Keratinocyte (primary cell): ENCODE measurements at regions not wholly inside any gene's neighbourhood (a gene's known extent, or its start where the extent isn't known, plus 50 kb on each side); places are given as distances from the start of the nearest gene placed in this dataset.

Experiments
- DNase-seq: peaks from one replicate; pipeline ENCODE4 v3.0.0-alpha.2; 2011; ENCODE audit warnings: low read depth, missing footprints, low spot score
- FAIRE-seq: peaks from 2 replicates; lab custom pipeline; 2011; peaks lifted over from hg19 to GRCh38; lab: Jason Lieb, UNC
- H2AFZ ChIP-seq: 2 replicates; pipeline ENCODE4 v1.6.0; 2012; ENCODE audit warnings: low read length, control low read depth, inconsistent platforms; ENCODE audit not compliant: control insufficient read depth
- H3K27ac ChIP-seq: 2 replicates; pipeline ENCODE4 v1.5.1; 2011; ENCODE audit warnings: low read length; ENCODE audit not compliant: control insufficient read depth, insufficient read depth
- H3K27me3 ChIP-seq: 3 replicates; pipeline ENCODE4 v1.6.0; 2011; ENCODE audit warnings: low read length; ENCODE audit not compliant: control insufficient read depth, insufficient read depth; ENCODE audit errors: extremely low read depth
- H3K36me3 ChIP-seq, 2 experiments: 2 replicates in 1 of 2; 3 replicates in 1 of 2; pipeline ENCODE4 v1.5.1; 2011; ENCODE audit warnings: low read length in 2 of 2, mild to moderate bottlenecking in 1 of 2; ENCODE audit not compliant: control insufficient read depth in 2 of 2, insufficient read depth in 2 of 2; ENCODE audit errors: extremely low read depth in 1 of 2
- H3K4me1 ChIP-seq: 3 replicates; pipeline ENCODE4 v1.5.1; 2011; ENCODE audit warnings: low read length; ENCODE audit not compliant: control insufficient read depth, insufficient read depth; ENCODE audit errors: extremely low read depth
- H3K4me2 ChIP-seq: 3 replicates; pipeline ENCODE4 v1.6.0; 2011; ENCODE audit warnings: low read depth, low read length; ENCODE audit not compliant: control insufficient read depth, insufficient read depth; ENCODE audit errors: extremely low read depth
- H3K4me3 ChIP-seq, 3 experiments: fragments of 200-600 bp in 1 of 3; sonication (generic) in 1 of 3; 2 replicates in 2 of 3; 3 replicates in 1 of 3; pipeline ENCODE4 v1.5.1; 2011 to 2016; ENCODE audit warnings: low read length in 3 of 3, mild to moderate bottlenecking in 3 of 3, control low read depth in 2 of 3, inconsistent platforms in 1 of 3, low read depth in 1 of 3, mixed read lengths in 1 of 3, mixed run types in 1 of 3, moderate library complexity in 1 of 3; ENCODE audit not compliant: control insufficient read depth in 2 of 3, insufficient read depth in 2 of 3; ENCODE audit errors: extremely low read depth in 1 of 3
- H3K79me2 ChIP-seq: 2 replicates; pipeline ENCODE4 v1.6.0; 2012; ENCODE audit warnings: low read length; ENCODE audit not compliant: control insufficient read depth, insufficient read depth
- H3K9ac ChIP-seq: 3 replicates; pipeline ENCODE4 v1.6.0; 2011; ENCODE audit warnings: low read length; ENCODE audit not compliant: control insufficient read depth, insufficient read depth; ENCODE audit errors: extremely low read depth
- H3K9me1 ChIP-seq: 3 replicates; pipeline ENCODE4 v1.6.0; 2011; ENCODE audit warnings: low read length; ENCODE audit not compliant: control insufficient read depth, insufficient read depth; ENCODE audit errors: extremely low read depth
- H3K9me3 ChIP-seq: 2 replicates; pipeline ENCODE4 v1.5.1; 2012; ENCODE audit warnings: low read depth, low read length; ENCODE audit not compliant: control insufficient read depth
- H4K20me1 ChIP-seq: 3 replicates; pipeline ENCODE4 v1.6.0; 2011; ENCODE audit warnings: low read length; ENCODE audit not compliant: control insufficient read depth, insufficient read depth; ENCODE audit errors: extremely low read depth
- EZH2 ChIP-seq: IDR thresholded peaks from one replicate; pipeline ENCODE4 v1.6.1; 2012; ENCODE audit warnings: inconsistent platforms, mild to moderate bottlenecking, low read length, moderate library complexity
- dilution Hi-C: fragments of 300-500 bp; cut with MboI; formaldehyde crosslinking; loops from one replicate; pipeline ENCODE4 v1.7.0; 2020; ENCODE audit warnings: low sequenced_read_pairs; ENCODE audit not compliant: extremely low pct_ligation_motif_present
- TF ChIP-seq, protein P1 (sequence below), 3 experiments: IDR thresholded peaks in 1 of 3; conservative IDR thresholded peaks in 1 of 3; optimal IDR thresholded peaks in 1 of 3; 2 replicates in 2 of 3; 3 replicates in 1 of 3; pipeline versions ENCODE3 to v1.5.1; 2011; ENCODE audit warnings: low read length in 3 of 3, mild to moderate bottlenecking in 3 of 3, moderate library complexity in 2 of 3, control low read depth in 1 of 3, inconsistent platforms in 1 of 3; ENCODE audit not compliant: insufficient read depth in 2 of 3; ENCODE audit errors: extremely low read depth in 1 of 3

DNA sequence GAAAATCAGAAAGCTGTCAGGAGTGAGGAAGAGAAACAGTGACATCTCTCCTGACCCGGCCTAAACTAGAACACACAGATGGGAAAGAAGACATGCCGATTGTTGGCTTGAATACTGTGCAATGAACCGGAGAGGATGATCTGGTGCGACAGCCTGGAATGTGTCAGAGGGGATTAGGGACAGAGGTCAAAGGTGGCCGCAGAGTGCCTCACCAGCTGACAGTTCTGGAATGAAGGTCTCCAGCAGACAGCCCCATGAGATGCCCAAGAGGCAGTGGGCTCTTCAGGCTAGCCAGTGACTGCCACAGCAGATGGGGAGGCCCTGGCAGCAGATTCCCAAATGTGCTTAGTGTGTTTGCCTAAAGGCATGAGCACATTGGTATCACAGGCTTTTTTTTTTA, 623.2 kb downstream of the CDH8 start:
- no peak for TF ChIP-seq EZH2
- TF ChIP-seq, protein P1, sequence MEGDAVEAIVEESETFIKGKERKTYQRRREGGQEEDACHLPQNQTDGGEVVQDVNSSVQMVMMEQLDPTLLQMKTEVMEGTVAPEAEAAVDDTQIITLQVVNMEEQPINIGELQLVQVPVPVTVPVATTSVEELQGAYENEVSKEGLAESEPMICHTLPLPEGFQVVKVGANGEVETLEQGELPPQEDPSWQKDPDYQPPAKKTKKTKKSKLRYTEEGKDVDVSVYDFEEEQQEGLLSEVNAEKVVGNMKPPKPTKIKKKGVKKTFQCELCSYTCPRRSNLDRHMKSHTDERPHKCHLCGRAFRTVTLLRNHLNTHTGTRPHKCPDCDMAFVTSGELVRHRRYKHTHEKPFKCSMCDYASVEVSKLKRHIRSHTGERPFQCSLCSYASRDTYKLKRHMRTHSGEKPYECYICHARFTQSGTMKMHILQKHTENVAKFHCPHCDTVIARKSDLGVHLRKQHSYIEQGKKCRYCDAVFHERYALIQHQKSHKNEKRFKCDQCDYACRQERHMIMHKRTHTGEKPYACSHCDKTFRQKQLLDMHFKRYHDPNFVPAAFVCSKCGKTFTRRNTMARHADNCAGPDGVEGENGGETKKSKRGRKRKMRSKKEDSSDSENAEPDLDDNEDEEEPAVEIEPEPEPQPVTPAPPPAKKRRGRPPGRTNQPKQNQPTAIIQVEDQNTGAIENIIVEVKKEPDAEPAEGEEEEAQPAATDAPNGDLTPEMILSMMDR (optimal IDR thresholded peaks at IDR 0.05 in 1 of 3, IDR thresholded peaks at IDR 0.05 in 1 of 3, conservative IDR thresholded peaks at IDR 0.05 in 1 of 3; ENCODE audit: extremely low read depth in 1 of 3, insufficient read depth in 2 of 3, low read length in 3 of 3) = no peak

DNA sequence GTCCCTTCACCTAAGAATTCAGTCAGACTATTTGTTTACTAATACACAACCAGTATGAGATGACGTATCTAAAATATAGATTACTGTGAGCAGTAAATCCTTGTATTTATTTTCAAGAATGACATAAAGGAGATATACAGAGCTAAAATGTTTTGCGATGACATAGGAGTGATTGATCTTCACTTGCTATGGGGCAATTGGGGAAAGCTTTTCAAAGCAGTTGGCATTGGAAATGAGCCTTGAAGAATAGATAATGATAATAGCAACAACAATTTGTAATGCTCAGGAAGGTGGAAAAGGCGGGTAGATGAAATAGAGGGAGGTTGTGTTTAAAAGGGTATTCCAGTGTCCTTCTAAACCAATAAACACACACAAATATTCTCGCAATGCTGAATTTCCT, 623.7 kb downstream of the CDH8 start:
- Histone ChIP-seq H3K36me3 (no peaks in the 10 kb centered on the region), H2AFZ (no peak overlapping the region), H3K27ac (no peak overlapping the region), H3K9ac (no peak overlapping the region), H3K27me3 (no peaks in the 10 kb centered on the region), H3K4me3 (no peak overlapping the region), H3K9me3 (no peaks in the 10 kb centered on the region), H3K4me1 (no peaks in the 10 kb centered on the region), H4K20me1 (no peaks in the 10 kb centered on the region), H3K79me2 (no peaks in the 10 kb centered on the region), H3K9me1 (no peaks in the 10 kb centered on the region), H3K4me2 (no peak overlapping the region)
- DNase-seq (no peak), FAIRE-seq (no peak)
- TF ChIP-seq EZH2 = no peak
- dilution Hi-C loops = no loop called here

More for the DNA sequence above, 623.2 kb downstream of the CDH8 start:
- H3K27me3 ChIP-seq = no peaks in the 10 kb centered on the region
- H2AFZ ChIP-seq = no peak overlapping the region
- no peaks in the 10 kb centered on the region for H3K9me3 ChIP-seq
- no peak overlapping the region for H3K4me3 ChIP-seq
- no peaks in the 10 kb centered on the region for H3K79me2 ChIP-seq
- H4K20me1 ChIP-seq = no peaks in the 10 kb centered on the region
- H3K4me2 ChIP-seq = no peak overlapping the region
- no peaks in the 10 kb centered on the region for H3K36me3 ChIP-seq
- H3K4me1 ChIP-seq = no peaks in the 10 kb centered on the region
- dilution Hi-C loops = no loop called here
- FAIRE-seq (no peak), DNase-seq (no peak)
- no peak overlapping the region for H3K27ac ChIP-seq
- H3K9me1 ChIP-seq = no peaks in the 10 kb centered on the region
- H3K9ac ChIP-seq = no peak overlapping the region

DNA sequence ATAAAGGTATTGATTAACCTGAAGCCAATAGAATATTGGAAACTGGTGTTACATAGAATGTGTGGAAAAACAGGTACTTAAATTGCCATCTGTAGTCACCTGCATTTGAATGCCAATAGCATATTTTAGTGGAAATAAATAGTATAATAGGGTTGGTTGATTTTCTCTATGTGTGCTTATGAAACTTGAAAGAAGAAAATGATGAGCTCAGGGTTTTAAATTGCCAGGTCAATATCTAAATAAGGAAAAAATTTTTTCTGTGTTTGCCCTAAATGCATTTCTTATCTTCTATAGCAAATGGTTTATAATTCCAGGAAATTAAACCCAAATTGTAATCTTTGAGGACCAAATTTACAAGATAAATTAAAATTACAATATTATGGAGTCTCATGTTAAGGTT, 626.6 kb downstream of the CDH8 start:
- H3K79me2 ChIP-seq = no peaks in the 10 kb centered on the region
- TF ChIP-seq, protein P1 (optimal IDR thresholded peaks at IDR 0.05 in 1 of 3, IDR thresholded peaks at IDR 0.05 in 1 of 3, conservative IDR thresholded peaks at IDR 0.05 in 1 of 3; ENCODE audit: extremely low read depth in 1 of 3, insufficient read depth in 2 of 3, low read length in 3 of 3) = no peak
- TF ChIP-seq EZH2 = no peak
- H3K9me1 ChIP-seq = no peaks in the 10 kb centered on the region
- dilution Hi-C loops = no loop called here
- no peak overlapping the region for H2AFZ ChIP-seq
- H3K36me3 ChIP-seq = no peaks in the 10 kb centered on the region
- no peak overlapping the region for H3K4me2 ChIP-seq
- no peak overlapping the region for H3K27ac ChIP-seq
- no peaks in the 10 kb centered on the region for H4K20me1 ChIP-seq
- H3K27me3 ChIP-seq = no peaks in the 10 kb centered on the region
- FAIRE-seq (no peak), DNase-seq (no peak)
- H3K4me1 ChIP-seq = no peaks in the 10 kb centered on the region
- no peak overlapping the region for H3K9ac ChIP-seq
- no peak overlapping the region for H3K4me3 ChIP-seq
- no peaks in the 10 kb centered on the region for H3K9me3 ChIP-seq
